ENCODE measurements at regions not wholly inside any gene's neighbourhood (a gene's known extent, or its start where the extent isn't known, plus 50 kb on each side); places are given as distances from the start of the nearest gene placed in this dataset.
"Not testable (repeated sequence)": the region's sequence is repeated elsewhere in the genome, so short reads cannot be mapped to it uniquely, and the experiment has no call there.

- ATAC-seq (no peak), DNase-seq (no peak)
- Histone ChIP-seq H3K27ac (no peak overlapping the region), H3K4me1 (peaks cover 0 to 9% (median 0%) of the 10 kb centered on the region in 12 donors), H3K4me3 (no peak overlapping the region), H3K27me3 (no peaks in the 10 kb centered on the region), H3K9me3 (peaks cover 0 to 33% (median 13%) of the 10 kb centered on the region in 12 donors), H3K36me3 (no peaks in the 10 kb centered on the region)
- WGBS, 4 donors: 83 to 94% (median 91%) methylated on average over 2 of the region's 2 CpGs
- intact Hi-C loops (cut with DNase I): no loop called here
- TF ChIP-seq CTCF (IDR thresholded peaks at IDR 0.05): no peak
- no peak for TF ChIP-seq POLR2A (IDR thresholded peaks at IDR 0.05)
These were observed 394.9 kb upstream of the GRAMD2B start for GRCh38 chr5:126028336-126028735.

- DNase-seq; H3K4me1 ChIP-seq; H3K4me3 ChIP-seq; H3K36me3 ChIP-seq; intact Hi-C loops (cut with DNase I); H3K27ac ChIP-seq; ATAC-seq; H3K27me3 ChIP-seq: not testable (repeated sequence)
- H3K9me3 ChIP-seq: peaks cover 0 to 33% (median 13%) of the 10 kb centered on the region in 12 donors
- 89 to 100% (median 98%) methylated on average over 1 of the region's 1 CpG for WGBS, 4 donors
These were observed 393.9 kb upstream of the GRAMD2B start for GRCh38 chr5:126029282-126029681.

GRCh38 chr5:126030698-126031097, 392.5 kb upstream of the GRAMD2B start:
- no peak for DNase-seq
- intact Hi-C loops (cut with DNase I): no loop called here

GRCh38 chr5:126031989-126032716, 391.1 kb upstream of the GRAMD2B start:
- Histone ChIP-seq H3K36me3 (no peaks in the 10 kb centered on the region), H3K9me3 (peaks cover 0 to 33% (median 13%) of the 10 kb centered on the region in 12 donors), H3K4me3 (no peak overlapping the region), H3K27ac (no peak overlapping the region), H3K27me3 (no peaks in the 10 kb centered on the region), H3K4me1 (peaks cover 0 to 9% (median 0%) of the 10 kb centered on the region in 12 donors)
- WGBS, 4 donors: 57 to 68% (median 60%) methylated on average over 7 of the region's 7 CpGs
- TF ChIP-seq CTCF (IDR thresholded peaks at IDR 0.05) (no peak), POLR2A (IDR thresholded peaks at IDR 0.05) (no peak)
- DNase-seq (peak; percentile 73 to 86 (median 80)), ATAC-seq (peak; percentile 93 to 97 (median 95))
- intact Hi-C loops (cut with DNase I): no loop called here

More at GRCh38 chr5:126030698-126031097, 392.5 kb upstream of the GRAMD2B start:
- H3K4me3 ChIP-seq: no peak overlapping the region
- no peak for ATAC-seq
- H3K4me1 ChIP-seq: peaks cover 0 to 9% (median 0%) of the 10 kb centered on the region in 12 donors
- no peaks in the 10 kb centered on the region for H3K36me3 ChIP-seq
- 32 to 42% (median 34%) methylated on average over 3 of the region's 3 CpGs for WGBS, 4 donors
- no peak overlapping the region for H3K27ac ChIP-seq
- H3K9me3 ChIP-seq: peaks cover 0 to 33% (median 13%) of the 10 kb centered on the region in 12 donors
- TF ChIP-seq POLR2A (IDR thresholded peaks at IDR 0.05) (no peak), CTCF (IDR thresholded peaks at IDR 0.05) (no peak)
- H3K27me3 ChIP-seq: no peaks in the 10 kb centered on the region
